ENCODE measurements at regions not wholly inside any gene's neighbourhood (a gene's known extent, or its start where the extent isn't known, plus 50 kb on each side); places are given as distances from the start of the nearest gene placed in this dataset.

- TF ChIP-seq, protein P1, sequence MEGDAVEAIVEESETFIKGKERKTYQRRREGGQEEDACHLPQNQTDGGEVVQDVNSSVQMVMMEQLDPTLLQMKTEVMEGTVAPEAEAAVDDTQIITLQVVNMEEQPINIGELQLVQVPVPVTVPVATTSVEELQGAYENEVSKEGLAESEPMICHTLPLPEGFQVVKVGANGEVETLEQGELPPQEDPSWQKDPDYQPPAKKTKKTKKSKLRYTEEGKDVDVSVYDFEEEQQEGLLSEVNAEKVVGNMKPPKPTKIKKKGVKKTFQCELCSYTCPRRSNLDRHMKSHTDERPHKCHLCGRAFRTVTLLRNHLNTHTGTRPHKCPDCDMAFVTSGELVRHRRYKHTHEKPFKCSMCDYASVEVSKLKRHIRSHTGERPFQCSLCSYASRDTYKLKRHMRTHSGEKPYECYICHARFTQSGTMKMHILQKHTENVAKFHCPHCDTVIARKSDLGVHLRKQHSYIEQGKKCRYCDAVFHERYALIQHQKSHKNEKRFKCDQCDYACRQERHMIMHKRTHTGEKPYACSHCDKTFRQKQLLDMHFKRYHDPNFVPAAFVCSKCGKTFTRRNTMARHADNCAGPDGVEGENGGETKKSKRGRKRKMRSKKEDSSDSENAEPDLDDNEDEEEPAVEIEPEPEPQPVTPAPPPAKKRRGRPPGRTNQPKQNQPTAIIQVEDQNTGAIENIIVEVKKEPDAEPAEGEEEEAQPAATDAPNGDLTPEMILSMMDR (IDR thresholded peaks at IDR 0.05 in 2 of 3, conservative IDR thresholded peaks at IDR 0.05 in 1 of 3; ENCODE audit: borderline replicate concordance in 1 of 3, insufficient read depth in 1 of 3, low read depth in 2 of 3, low read length in 2 of 3), result no peak
- no peak for TF ChIP-seq EZH2phosphoT487 (IDR thresholded peaks at IDR 0.05; ENCODE audit: borderline replicate concordance)
- no peak for TF ChIP-seq POLR2A (IDR thresholded peaks at IDR 0.05; ENCODE audit: borderline replicate concordance, extremely low read depth, insufficient read depth, insufficient read length)
- TF ChIP-seq, protein P2, sequence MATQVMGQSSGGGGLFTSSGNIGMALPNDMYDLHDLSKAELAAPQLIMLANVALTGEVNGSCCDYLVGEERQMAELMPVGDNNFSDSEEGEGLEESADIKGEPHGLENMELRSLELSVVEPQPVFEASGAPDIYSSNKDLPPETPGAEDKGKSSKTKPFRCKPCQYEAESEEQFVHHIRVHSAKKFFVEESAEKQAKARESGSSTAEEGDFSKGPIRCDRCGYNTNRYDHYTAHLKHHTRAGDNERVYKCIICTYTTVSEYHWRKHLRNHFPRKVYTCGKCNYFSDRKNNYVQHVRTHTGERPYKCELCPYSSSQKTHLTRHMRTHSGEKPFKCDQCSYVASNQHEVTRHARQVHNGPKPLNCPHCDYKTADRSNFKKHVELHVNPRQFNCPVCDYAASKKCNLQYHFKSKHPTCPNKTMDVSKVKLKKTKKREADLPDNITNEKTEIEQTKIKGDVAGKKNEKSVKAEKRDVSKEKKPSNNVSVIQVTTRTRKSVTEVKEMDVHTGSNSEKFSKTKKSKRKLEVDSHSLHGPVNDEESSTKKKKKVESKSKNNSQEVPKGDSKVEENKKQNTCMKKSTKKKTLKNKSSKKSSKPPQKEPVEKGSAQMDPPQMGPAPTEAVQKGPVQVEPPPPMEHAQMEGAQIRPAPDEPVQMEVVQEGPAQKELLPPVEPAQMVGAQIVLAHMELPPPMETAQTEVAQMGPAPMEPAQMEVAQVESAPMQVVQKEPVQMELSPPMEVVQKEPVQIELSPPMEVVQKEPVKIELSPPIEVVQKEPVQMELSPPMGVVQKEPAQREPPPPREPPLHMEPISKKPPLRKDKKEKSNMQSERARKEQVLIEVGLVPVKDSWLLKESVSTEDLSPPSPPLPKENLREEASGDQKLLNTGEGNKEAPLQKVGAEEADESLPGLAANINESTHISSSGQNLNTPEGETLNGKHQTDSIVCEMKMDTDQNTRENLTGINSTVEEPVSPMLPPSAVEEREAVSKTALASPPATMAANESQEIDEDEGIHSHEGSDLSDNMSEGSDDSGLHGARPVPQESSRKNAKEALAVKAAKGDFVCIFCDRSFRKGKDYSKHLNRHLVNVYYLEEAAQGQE (IDR thresholded peaks at IDR 0.05; ENCODE audit: low read depth), result no peak
- no peak for TF ChIP-seq EZH2 (IDR thresholded peaks at IDR 0.05)
- no peak for TF ChIP-seq RAD21 (IDR thresholded peaks at IDR 0.05; ENCODE audit: low read depth)
- no peak for TF ChIP-seq ZFX (IDR thresholded peaks at IDR 0.05)
These were observed 80.7 kb downstream of the SDC1 start for GRCh38 chr2:20144196-20144595.
